CD4-positive, alpha-beta T cell treated with Interleukin-4 for 1 hour (primary cell): ENCODE measurements at regions not wholly inside any gene's neighbourhood (a gene's known extent, or its start where the extent isn't known, plus 50 kb on each side); places are given as distances from the start of the nearest gene placed in this dataset.
A peak's percentile ranks its signal among the peaks of the same experiment; 100 is the strongest.

ENCODE experiments used
- DNase-seq, 2 donors: peaks; one replicate each; pipeline ENCODE4 v3.0.0-alpha.2; 2020 to 2022

DNA sequence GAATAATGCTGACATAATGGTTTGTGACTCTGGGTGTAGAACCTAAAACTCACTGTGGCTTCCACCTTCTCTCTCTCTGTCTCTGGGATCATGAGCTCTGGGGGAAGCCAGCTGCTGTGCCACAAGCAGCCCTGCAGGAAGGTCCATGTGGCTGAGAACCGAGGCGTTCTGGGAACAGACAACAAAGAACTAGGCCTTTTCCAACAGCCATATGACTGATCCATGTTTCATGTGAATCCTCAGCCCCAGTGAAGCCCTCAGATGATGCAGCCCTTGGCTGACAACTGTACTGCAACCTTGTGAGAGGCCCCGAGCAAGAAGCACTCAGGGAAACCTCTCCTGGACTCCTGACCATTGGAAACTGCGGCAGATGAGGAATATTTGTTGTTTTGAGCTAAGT lies 56.6 kb downstream of the HLA-G start:
- no peak for DNase-seq

DNA sequence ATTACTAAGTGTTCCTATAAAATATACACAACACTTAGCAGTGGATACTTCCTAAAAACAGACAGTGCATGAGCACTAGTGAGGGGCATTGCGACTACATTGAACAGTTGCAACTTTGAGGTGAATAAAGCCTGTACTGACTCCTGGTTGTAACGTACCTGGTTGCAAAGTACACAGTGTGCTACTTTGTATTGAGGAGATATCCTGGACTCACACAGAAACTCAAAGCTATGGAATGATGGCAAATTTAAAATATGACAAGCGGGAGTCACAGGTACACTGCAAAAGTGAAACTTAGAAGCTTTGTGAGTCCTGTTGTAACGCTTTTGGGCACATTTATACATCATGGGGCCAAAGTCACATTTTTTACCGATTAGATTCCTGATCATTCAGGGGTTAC lies 55.6 kb upstream of the HLA-A start:
- DNase-seq = peak in 1 of 2 donors; percentile 2

DNA sequence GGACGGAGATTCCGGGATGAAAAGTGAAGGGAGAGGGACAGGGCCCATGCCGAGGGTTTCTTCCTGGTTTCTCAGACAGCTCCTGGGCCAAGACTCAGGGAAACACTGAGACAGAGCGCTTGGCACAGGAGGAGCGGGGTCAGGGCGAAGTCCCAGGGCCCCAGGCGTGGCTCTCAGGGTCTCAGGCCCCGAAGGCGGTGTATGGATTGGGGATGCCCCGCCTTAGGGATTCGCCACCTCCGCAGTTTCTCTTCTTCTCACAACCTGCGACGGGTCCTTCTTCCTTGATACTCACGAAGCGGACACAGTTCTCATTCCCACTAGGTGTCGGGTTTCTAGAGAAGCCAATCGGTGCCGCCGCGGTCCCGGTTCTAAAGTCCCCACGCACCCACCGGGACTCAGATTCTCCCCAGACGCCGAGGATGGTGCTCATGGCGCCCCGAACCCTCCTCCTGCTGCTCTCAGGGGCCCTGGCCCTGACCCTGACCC lies 55.0 kb upstream of the HLA-A start:
- DNase-seq = peak; percentile 69 to 79

DNA sequence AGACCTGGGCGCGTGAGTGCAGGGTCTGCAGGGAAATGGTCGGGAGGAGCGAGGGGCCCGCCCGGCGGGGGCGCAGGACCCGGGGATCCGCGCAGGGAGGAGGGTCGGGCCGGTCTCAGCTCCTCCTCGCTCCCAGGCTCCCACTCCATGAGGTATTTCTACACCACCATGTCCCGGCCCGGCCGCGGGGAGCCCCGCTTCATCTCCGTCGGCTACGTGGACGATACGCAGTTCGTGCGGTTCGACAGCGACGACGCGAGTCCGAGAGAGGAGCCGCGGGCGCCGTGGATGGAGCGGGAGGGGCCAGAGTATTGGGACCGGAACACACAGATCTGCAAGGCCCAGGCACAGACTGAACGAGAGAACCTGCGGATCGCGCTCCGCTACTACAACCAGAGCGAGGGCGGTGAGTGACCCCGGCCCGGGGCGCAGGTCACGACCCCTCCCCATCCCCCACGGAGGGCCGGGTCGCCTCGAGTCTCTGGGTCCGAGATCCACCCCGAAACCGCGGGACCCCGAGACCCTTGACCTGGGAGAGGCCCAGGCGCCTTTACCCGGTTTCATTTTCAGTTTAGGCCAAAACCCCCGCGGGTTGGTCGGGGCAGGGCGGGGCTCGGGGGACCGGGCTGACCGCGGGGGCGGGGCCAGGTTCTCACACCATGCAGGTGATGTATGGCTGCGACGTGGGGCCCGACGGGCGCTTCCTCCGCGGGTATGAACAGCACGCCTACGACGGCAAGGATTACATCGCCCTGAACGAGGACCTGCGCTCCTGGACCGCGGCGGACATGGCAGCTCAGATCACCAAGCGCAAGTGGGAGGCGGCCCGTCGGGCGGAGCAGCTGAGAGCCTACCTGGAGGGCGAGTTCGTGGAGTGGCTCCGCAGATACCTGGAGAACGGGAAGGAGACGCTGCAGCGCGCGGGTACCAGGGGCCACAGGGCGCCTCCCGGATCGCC lies 54.2 kb upstream of the HLA-A start:
- peak; percentile 91 to 95 for DNase-seq
